HG03378 (cell line): ENCODE measurements at regions not wholly inside any gene's neighbourhood (a gene's known extent, or its start where the extent isn't known, plus 50 kb on each side); places are given as distances from the start of the nearest gene placed in this dataset.

ENCODE experiments used
- ATAC-seq: cut with Tn5 transposase; IDR thresholded peaks from one replicate; pipeline ENCODE4 v1.9.1; 2021; ENCODE audit warnings: mild to moderate bottlenecking, moderate library complexity; ENCODE audit not compliant: unreplicated experiment

GRCh38 chr5:13569090-13569715 is 375.3 kb downstream of the DNAH5 start:
- ATAC-seq, result no peak

- ATAC-seq, result no peak
These were observed 376.7 kb downstream of the DNAH5 start for GRCh38 chr5:13567819-13568218.

GRCh38 chr5:13566871-13567339 is 377.6 kb downstream of the DNAH5 start:
- ATAC-seq, result no peak

GRCh38 chr5:13558408-13558807 is 386.1 kb downstream of the DNAH5 start:
- ATAC-seq, result no peak

- no peak for ATAC-seq
These were observed 390.6 kb downstream of the DNAH5 start for GRCh38 chr5:13553896-13554295.

- ATAC-seq, result no peak
These were observed 392.1 kb downstream of the DNAH5 start for GRCh38 chr5:13552361-13552760.

DNA sequence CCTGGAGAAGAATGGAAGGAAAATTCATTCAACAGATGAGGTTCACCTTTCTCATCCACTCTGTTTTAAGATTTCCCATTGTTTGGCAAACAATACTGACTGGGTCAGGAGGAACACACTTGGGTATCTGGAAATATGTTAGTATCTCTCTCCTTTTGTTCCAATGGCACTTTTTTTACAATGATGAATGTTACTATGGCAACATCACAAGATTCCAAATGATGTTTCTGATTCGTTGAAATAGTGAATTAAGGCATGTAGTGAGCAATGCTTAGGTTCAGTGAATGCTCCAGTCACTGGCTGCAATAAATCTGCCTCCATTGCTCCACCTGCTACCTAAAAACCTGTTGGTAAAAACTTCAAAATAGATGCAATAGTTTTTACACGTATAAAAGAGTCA is 392.8 kb downstream of the DNAH5 start:
- ATAC-seq, result no peak

GRCh38 chr5:13540168-13540750 is 404.2 kb downstream of the DNAH5 start:
- ATAC-seq, result no peak

DNA sequence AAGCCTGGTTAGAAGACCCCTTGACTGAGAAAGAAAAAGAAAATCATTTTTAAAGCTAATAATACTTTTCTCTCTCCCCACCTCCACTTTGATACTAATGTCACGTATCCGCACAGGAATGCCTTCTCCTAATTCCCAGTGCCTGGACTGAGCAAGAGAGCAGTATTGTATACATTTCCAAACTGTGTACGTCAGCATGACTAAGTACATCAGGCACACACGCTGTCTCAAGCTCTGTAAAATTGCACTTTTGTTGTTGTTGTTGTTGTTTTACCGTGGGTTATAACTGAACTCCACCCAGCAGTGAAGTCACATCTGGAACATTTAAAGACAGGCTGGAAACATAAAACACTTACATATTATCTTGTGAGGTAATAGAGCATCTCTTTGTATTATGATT is 407.6 kb downstream of the DNAH5 start:
- no peak for ATAC-seq

DNA sequence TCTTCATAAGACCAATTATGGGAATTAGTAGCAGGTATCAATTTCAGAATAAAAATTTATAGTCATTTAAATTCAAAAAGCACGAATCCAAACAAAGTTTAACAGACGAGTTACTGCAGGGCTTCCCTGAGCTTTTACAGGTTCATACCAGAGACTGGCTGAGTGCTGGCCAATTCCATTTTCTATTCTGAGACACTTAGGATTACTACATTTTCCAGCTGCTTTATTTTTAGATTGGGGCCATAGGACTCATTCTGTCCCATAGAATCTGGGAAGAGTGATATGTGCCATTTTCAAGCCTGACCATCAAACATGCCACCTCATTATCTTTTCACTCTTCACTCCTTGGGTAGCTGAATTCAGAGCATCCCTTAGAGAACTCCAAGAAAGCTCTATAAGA is 410.7 kb downstream of the DNAH5 start:
- no peak for ATAC-seq

DNA sequence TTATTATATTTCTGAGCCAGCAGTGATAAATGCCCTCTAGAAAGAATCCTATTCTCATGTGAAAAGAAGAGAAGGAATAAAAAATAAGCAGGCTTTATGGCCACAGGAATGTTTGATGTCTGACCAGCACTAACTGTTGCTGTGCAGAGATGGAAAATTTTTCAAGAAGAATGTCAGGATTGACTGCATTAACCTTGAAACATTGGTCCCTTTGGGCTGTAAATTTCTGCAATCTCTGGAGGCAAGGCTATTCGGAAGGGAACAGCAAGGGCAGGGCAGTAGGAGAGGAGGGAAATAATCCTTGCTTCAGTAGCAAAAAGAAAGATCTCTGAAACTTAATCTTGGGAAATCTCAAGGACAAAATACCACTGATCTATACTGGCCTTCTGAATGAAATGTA is 415.2 kb downstream of the DNAH5 start:
- ATAC-seq, result no peak

- ATAC-seq, result no peak
These were observed 419.6 kb downstream of the DNAH5 start for GRCh38 chr5:13524936-13525335.

GRCh38 chr5:13519131-13519530 is 425.4 kb downstream of the DNAH5 start:
- ATAC-seq, result no peak

- ATAC-seq, result no peak
These were observed 428.3 kb downstream of the DNAH5 start for GRCh38 chr5:13516195-13516594.

GRCh38 chr5:13511442-13511841 is 433.0 kb downstream of the DNAH5 start:
- no peak for ATAC-seq

GRCh38 chr5:13510616-13511015 is 433.9 kb downstream of the DNAH5 start:
- no peak for ATAC-seq

- no peak for ATAC-seq
These were observed 435.9 kb downstream of the DNAH5 start for GRCh38 chr5:13508559-13508958.

DNA sequence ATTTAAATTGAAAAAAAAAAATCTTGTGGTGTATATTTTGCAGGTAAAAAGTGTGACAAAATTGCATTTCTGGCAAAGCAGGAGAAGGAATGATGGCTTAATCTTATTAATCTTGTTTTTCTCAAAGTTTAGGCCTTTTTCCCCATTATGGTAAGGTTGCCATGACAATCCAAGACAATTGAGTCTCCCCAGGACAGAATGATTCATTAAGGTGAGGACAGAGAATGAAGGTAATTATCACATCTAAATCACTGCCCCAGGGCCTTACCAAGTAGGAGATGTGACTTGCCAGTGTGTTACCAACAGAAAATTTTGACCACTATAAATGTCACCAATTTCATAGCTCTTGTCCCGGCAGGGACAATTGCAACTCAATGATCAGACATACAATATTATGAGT is 439.2 kb downstream of the DNAH5 start:
- no peak for ATAC-seq

DNA sequence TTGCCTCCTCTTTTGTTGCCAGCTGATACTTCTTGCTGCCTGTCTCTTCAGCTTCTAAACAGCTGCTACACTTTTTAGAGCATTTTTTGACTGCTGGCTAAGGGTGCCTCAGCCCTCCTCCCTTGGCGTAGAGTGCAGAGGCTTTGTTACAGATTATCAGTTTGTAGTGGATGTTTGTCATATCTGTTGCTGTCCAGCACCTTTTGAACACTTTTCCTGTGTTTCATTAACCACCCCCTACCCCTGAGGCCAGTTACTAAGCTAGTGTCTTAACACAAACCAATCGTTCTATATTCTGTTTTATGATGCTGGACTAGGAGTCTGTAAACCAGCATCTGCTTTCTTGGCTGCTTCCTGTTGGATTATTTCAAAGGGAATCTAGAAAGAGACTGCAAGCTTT is 441.5 kb downstream of the DNAH5 start:
- no peak for ATAC-seq

GRCh38 chr5:13501176-13501575 is 443.3 kb downstream of the DNAH5 start:
- no peak for ATAC-seq

- ATAC-seq, result no peak
These were observed 446.2 kb downstream of the DNAH5 start for GRCh38 chr5:13498279-13498678.

GRCh38 chr5:13488254-13488931 is 456.1 kb downstream of the DNAH5 start:
- ATAC-seq, result no peak
